Endodermal cell (in vitro differentiated cells): ENCODE measurements at regions not wholly inside any gene's neighbourhood (a gene's known extent, or its start where the extent isn't known, plus 50 kb on each side); places are given as distances from the start of the nearest gene placed in this dataset.

ENCODE experiments used
- DNase-seq: peaks from one replicate; pipeline ENCODE4 v3.0.0-alpha.2; 2017
- H3K27ac ChIP-seq: 2 replicates; pipeline ENCODE4 v1.5.1; 2013; ENCODE audit warnings: mild to moderate bottlenecking, low read depth, low read length, moderate library complexity
- H3K27me3 ChIP-seq: 2 replicates; pipeline ENCODE4 v1.6.1; 2013; ENCODE audit warnings: mild to moderate bottlenecking, low read length, moderate library complexity; ENCODE audit not compliant: insufficient read depth, control insufficient read depth, poor library complexity, severe bottlenecking
- H3K36me3 ChIP-seq: 2 replicates; pipeline ENCODE4 v1.7.0; 2013; ENCODE audit warnings: mild to moderate bottlenecking, low read length, moderate library complexity; ENCODE audit not compliant: control insufficient read depth, insufficient read depth
- H3K4me1 ChIP-seq: one replicate; pipeline ENCODE4 v1.7.0; 2013; ENCODE audit warnings: low read length; ENCODE audit not compliant: control insufficient read depth, insufficient read depth
- H3K4me3 ChIP-seq: 2 replicates; pipeline ENCODE4 v1.5.1; 2013; ENCODE audit warnings: mild to moderate bottlenecking, low read length, moderate library complexity
- H3K9ac ChIP-seq: 2 replicates; pipeline ENCODE4 v1.6.1; 2013; ENCODE audit warnings: mild to moderate bottlenecking, low read length, moderate library complexity; ENCODE audit not compliant: poor library complexity, severe bottlenecking; ENCODE audit errors: extremely low read depth
- H3K9me3 ChIP-seq: 2 replicates; pipeline ENCODE4 v1.6.1; 2013; ENCODE audit warnings: mild to moderate bottlenecking, low read length, moderate library complexity; ENCODE audit not compliant: control insufficient read depth
- H3K27ac Mint-ChIP-seq: 2 replicates; pipeline ENCODE4 v1.8.0; 2020; ENCODE audit warnings: mixed read lengths
- H3K27me3 Mint-ChIP-seq: 2 replicates; pipeline ENCODE4 v1.8.0; 2021; ENCODE audit warnings: mild to moderate bottlenecking, mixed read lengths; ENCODE audit not compliant: insufficient read depth
- H3K36me3 Mint-ChIP-seq: 2 replicates; pipeline ENCODE4 v1.8.0; 2020; ENCODE audit warnings: low read depth, mixed read lengths
- H3K4me1 Mint-ChIP-seq: 2 replicates; pipeline ENCODE4 v1.8.0; 2020; ENCODE audit warnings: mixed read lengths
- H3K4me3 Mint-ChIP-seq: 2 replicates; pipeline ENCODE4 v1.8.0; 2020; ENCODE audit warnings: mild to moderate bottlenecking, moderate library complexity, mixed read lengths
- H3K9me3 Mint-ChIP-seq: 2 replicates; pipeline ENCODE4 v1.8.0; 2020; ENCODE audit warnings: mild to moderate bottlenecking, mixed read lengths
- CTCF ChIP-seq: fragments of 200-600 bp; sonication (generic); conservative IDR thresholded peaks from 2 replicates; pipeline ENCODE4 v1.5.0; 2021; ENCODE audit warnings: antibody characterized with exemption, mild to moderate bottlenecking
- WGBS, 2 experiments: methylation state at CpG; one replicate each; pipeline versions ENCODE4 v1.1.5 to v1.1.7; 2013; ENCODE audit warnings: missing lambda C conversion rate in 2 of 2, mixed read lengths in 1 of 2; ENCODE audit not compliant: insufficient coverage in 1 of 2, insufficient read length in 1 of 2; 5-methylcytosine and 5-hydroxymethylcytosine counted together

- Histone ChIP-seq H3K4me3 (no peak overlapping the region), H3K27me3 (peaks cover 11% of the 10 kb centered on the region), H3K36me3 (no peaks in the 10 kb centered on the region), H3K9me3 (no peaks in the 10 kb centered on the region), H3K4me1 (no peaks in the 10 kb centered on the region), H3K9ac (no peak overlapping the region), H3K27ac (no peak overlapping the region)
- Mint-ChIP-seq H3K27me3 (peaks cover 22% of the 10 kb centered on the region), H3K4me1 (peaks cover 7% of the 10 kb centered on the region), H3K36me3 (no peaks in the 10 kb centered on the region), H3K9me3 (no peaks in the 10 kb centered on the region), H3K4me3 (no peak overlapping the region), H3K27ac (no peak overlapping the region)
- DNase-seq: no peak
- WGBS, 2 experiments: 87 to 91% methylated on average over 2 to 4 of the region's 4 CpGs
- TF ChIP-seq CTCF: no peak
These were observed 159.3 kb upstream of the TLE3 start for GRCh38 chr15:70257047-70257446.

- H3K27ac Mint-ChIP-seq: no peak overlapping the region
- 74 to 85% methylated on average over 15 to 19 of the region's 19 CpGs for WGBS, 2 experiments
- Histone ChIP-seq H3K4me3 (no peak overlapping the region), H3K4me1 (no peaks in the 10 kb centered on the region), H3K27ac (no peak overlapping the region), H3K9me3 (no peaks in the 10 kb centered on the region), H3K36me3 (no peaks in the 10 kb centered on the region), H3K27me3 (peaks cover 11% of the 10 kb centered on the region), H3K9ac (no peak overlapping the region)
- H3K27me3 Mint-ChIP-seq: peaks cover 21% of the 10 kb centered on the region
- no peak for DNase-seq
- no peaks in the 10 kb centered on the region for H3K9me3 Mint-ChIP-seq
- TF ChIP-seq CTCF: no peak
- no peak overlapping the region for H3K4me3 Mint-ChIP-seq
- peaks cover 9% of the 10 kb centered on the region for H3K4me1 Mint-ChIP-seq
- no peaks in the 10 kb centered on the region for H3K36me3 Mint-ChIP-seq
These were observed 156.7 kb upstream of the TLE3 start for GRCh38 chr15:70254311-70254869.

- no peaks in the 10 kb centered on the region for H3K36me3 ChIP-seq
These were observed 155.9 kb upstream of the TLE3 start for GRCh38 chr15:70253461-70254156.

More at GRCh38 chr15:70253461-70254156, 155.9 kb upstream of the TLE3 start:
- no peak overlapping the region for H3K27ac Mint-ChIP-seq
- peaks cover 21% of the 10 kb centered on the region for H3K27me3 Mint-ChIP-seq
- Histone ChIP-seq H3K9me3 (no peaks in the 10 kb centered on the region), H3K27me3 (peaks cover 11% of the 10 kb centered on the region), H3K9ac (no peak overlapping the region), H3K27ac (no peak overlapping the region), H3K4me3 (no peak overlapping the region), H3K4me1 (no peaks in the 10 kb centered on the region)
- DNase-seq: no peak
- H3K36me3 Mint-ChIP-seq: no peaks in the 10 kb centered on the region
- no peak overlapping the region for H3K4me3 Mint-ChIP-seq
- 88 to 97% methylated on average over 5 to 11 of the region's 11 CpGs for WGBS, 2 experiments
- peaks cover 10% of the 10 kb centered on the region for H3K4me1 Mint-ChIP-seq
- no peaks in the 10 kb centered on the region for H3K9me3 Mint-ChIP-seq
- no peak for TF ChIP-seq CTCF
